Heart right ventricle (tissue), 16 donors: ENCODE measurements at regions not wholly inside any gene's neighbourhood (a gene's known extent, or its start where the extent isn't known, plus 50 kb on each side); places are given as distances from the start of the nearest gene placed in this dataset.

Source experiments
- ATAC-seq, 8 donors: fragments of 200-7000 bp; cut with Tn5 transposase; one replicate each; pipeline ENCODE4 v1.9.1; 2020; ENCODE audit warnings: mild to moderate bottlenecking in 8 of 8, moderate library complexity in 8 of 8, moderate number of reproducible peaks in 1 of 8
- DNase-seq, 2 donors: peaks; one replicate each; pipeline ENCODE4 v3.0.0-alpha.2; 2020
- H3K27ac ChIP-seq, 10 donors: fragments of 200-600 bp; sonication (generic) in 2 of 10; one replicate each; pipeline versions ENCODE4 v1.5.0 to v1.8.0; 2020 to 2022; ENCODE audit warnings: mild to moderate bottlenecking in 3 of 10
- H3K27me3 ChIP-seq, 7 donors: fragments of 200-600 bp; one replicate each; pipeline ENCODE4 v1.8.0; 2021 to 2022; ENCODE audit warnings: mild to moderate bottlenecking in 2 of 7
- H3K36me3 ChIP-seq, 9 donors: fragments of 200-600 bp; sonication (generic) in 1 of 9; one replicate each; pipeline versions ENCODE4 v1.5.0 to v1.8.0; 2020 to 2022; ENCODE audit warnings: mild to moderate bottlenecking in 2 of 9
- H3K4me1 ChIP-seq, 9 donors: fragments of 200-600 bp; sonication (generic) in 1 of 9; one replicate each; pipeline versions ENCODE4 v1.5.0 to v1.8.0; 2020 to 2022; ENCODE audit warnings: mild to moderate bottlenecking in 4 of 9
- H3K4me3 ChIP-seq, 10 donors: fragments of 200-600 bp; sonication (generic) in 2 of 10; one replicate each; pipeline versions ENCODE4 v1.5.0 to v1.8.0; 2020 to 2022; ENCODE audit warnings: mild to moderate bottlenecking in 7 of 10, moderate library complexity in 2 of 10
- H3K9me3 ChIP-seq, 11 donors: fragments of 200-600 bp in 10 of 11; sonication (generic) in 2 of 11; one replicate each; pipeline versions ENCODE4 v1.5.0 to v1.8.0; 2013 to 2022; ENCODE audit warnings: mild to moderate bottlenecking in 2 of 11, control low read depth in 1 of 11, moderate library complexity in 1 of 11
- CTCF ChIP-seq, 9 donors: fragments of 200-600 bp; sonication (generic) in 2 of 9; IDR thresholded peaks; one replicate each; pipeline versions ENCODE4 v1.5.0 to v1.8.0; 2021 to 2022; ENCODE audit warnings: antibody characterized with exemption in 9 of 9, mild to moderate bottlenecking in 5 of 9, moderate library complexity in 1 of 9
- WGBS, 2 donors: extraction: QIAGEN DNeasy Blood & Tissue Kit; methylation state at CpG; one replicate each; pipeline ENCODE4 v1.1.7; 2013; ENCODE audit warnings: inconsistent platforms in 1 of 2; 5-methylcytosine and 5-hydroxymethylcytosine counted together
- intact Hi-C, 10 donors: fragments of 100-400 bp; cut with DNase I; formaldehyde crosslinking; loops; one replicate each; pipeline versions ENCODE4 v1.11.1 to v1.14.2; 2022
- donor health status: Arrhythmogenic right ventricular cardiomyopathy.
- donor health status: ischemic (EF 13 %, LVEDD 7.1; RV severe dilation, severe dysfunction).
- donor health status: healthy with polysubstance abuse.
- donor health status: DM: no; HTN: yes; CAD: no.
- donor health status: DM: no; HTN: no; CAD: no.
- donor health status: ischemic (EF 25% LVEDD 6.9; RV normal size, moderate dysfunction).
- donor health status: ischemic (EF 25% LVEDD 5.7; RV mildly dilated, moderate dysfunction).
- donor health status: healthy.
- donor health status: DM: yes; HTN: yes; CAD: no.
- donor health status: Ischemic cardiomyopathy.
- donor health status: ischemic (EF 35%, LVEDD 5.7; RV mildly dilated, moderate dysfunction).
- donor health status: nonischemic (EF 11% LVEDD 7.7; RV severe dilation, severe dysfunction).
- donor health status: DM: yes; HTN: yes; CAD: no.
- donor health status: PGD.
- donor health status: ischemic (EF 29% LVEDD 5.4; RV normal size, mild dysfunction).
- donor health status: nonischemic (EF 23%, LVEDD 6.1; RV moderate dilation, normal function).

DNA sequence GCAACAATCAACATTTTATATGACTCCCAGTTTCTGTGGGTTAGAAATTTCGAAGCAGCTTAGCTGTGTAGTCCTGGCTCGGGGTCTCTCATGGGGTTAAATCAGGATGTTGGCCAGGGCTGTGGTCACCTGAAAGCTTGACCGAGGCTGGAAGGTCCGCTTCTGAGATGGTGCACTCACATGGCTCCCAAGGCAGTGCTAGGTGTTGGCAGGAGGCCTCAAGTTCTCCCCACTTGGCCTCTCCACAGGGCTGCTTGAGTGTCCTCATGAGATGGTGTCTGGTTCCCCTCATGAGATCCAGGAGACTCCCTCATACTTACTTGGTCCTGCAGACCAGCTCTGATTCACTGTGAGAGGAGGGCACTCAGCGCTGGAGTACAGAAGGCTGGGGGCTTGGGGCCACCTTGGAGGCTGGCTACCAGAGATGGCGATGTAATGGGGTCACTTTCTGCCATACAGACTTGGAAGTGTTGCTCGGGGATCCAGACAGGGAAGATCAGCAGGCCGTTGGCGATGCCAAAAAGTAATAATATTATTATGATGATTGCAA, 98.8 kb downstream of the INHBB start:
- intact Hi-C loops = loop anchor here in 1 of 10 donors (5.0 kb wide), 1 partner anchor 102 kb away; no protein-coding TSS in a partner anchor
- DNase-seq = no peak
- Histone ChIP-seq H3K36me3 (no peaks in the 10 kb centered on the region), H3K4me3 (no peak overlapping the region), H3K27ac (no peak overlapping the region), H3K4me1 (peaks cover 8 to 17% (median 15%) of the 10 kb centered on the region in 9 donors), H3K9me3 (no peaks in the 10 kb centered on the region), H3K27me3 (peaks cover 0 to 53% (median 36%) of the 10 kb centered on the region in 7 donors)
- 94 to 95% methylated on average over 9 of the region's 9 CpGs for WGBS, 2 donors
- no peak for TF ChIP-seq CTCF (IDR thresholded peaks at IDR 0.05)
- ATAC-seq = no peak

- 87% methylated on average over 7 of the region's 7 CpGs for WGBS, 2 donors
These were observed 99.7 kb downstream of the INHBB start for GRCh38 chr2:120445449-120446143.

GRCh38 chr2:120446236-120447126, 100.5 kb downstream of the INHBB start:
- intact Hi-C loops = no loop called here
- ATAC-seq = no peak
- no peak for DNase-seq

More at GRCh38 chr2:120445449-120446143, 99.7 kb downstream of the INHBB start:
- Histone ChIP-seq H3K9me3 (no peaks in the 10 kb centered on the region), H3K27ac (no peak overlapping the region), H3K27me3 (peaks cover 0 to 45% (median 34%) of the 10 kb centered on the region in 7 donors), H3K36me3 (no peaks in the 10 kb centered on the region), H3K4me3 (no peak overlapping the region), H3K4me1 (peaks cover 8 to 17% (median 15%) of the 10 kb centered on the region in 9 donors)
- TF ChIP-seq CTCF (IDR thresholded peaks at IDR 0.05) = no peak
- intact Hi-C loops = no loop called here
- no peak for DNase-seq
- no peak for ATAC-seq

More at GRCh38 chr2:120446236-120447126, 100.5 kb downstream of the INHBB start:
- peaks cover 0 to 36% (median 26%) of the 10 kb centered on the region in 7 donors for H3K27me3 ChIP-seq
- H3K27ac ChIP-seq = no peak overlapping the region
- no peaks in the 10 kb centered on the region for H3K9me3 ChIP-seq
- peaks cover 8 to 17% (median 15%) of the 10 kb centered on the region in 9 donors for H3K4me1 ChIP-seq
- 85 to 89% methylated on average over 14 of the region's 14 CpGs for WGBS, 2 donors
- no peak for TF ChIP-seq CTCF (IDR thresholded peaks at IDR 0.05)
- H3K4me3 ChIP-seq = no peak overlapping the region
- no peaks in the 10 kb centered on the region for H3K36me3 ChIP-seq
